NCI-H226 (cell line): ENCODE measurements at regions not wholly inside any gene's neighbourhood (a gene's known extent, or its start where the extent isn't known, plus 50 kb on each side); places are given as distances from the start of the nearest gene placed in this dataset.

Experiments
- DNase-seq: peaks from one replicate; pipeline ENCODE4 v3.0.0-alpha.2; 2015

GRCh38 chr3:40962721-40963120 lies 236.6 kb upstream of the CTNNB1 start:
- no peak for DNase-seq

- DNase-seq = no peak
Measured at GRCh38 chr3:40968666-40969065, 230.6 kb upstream of the CTNNB1 start.

- no peak for DNase-seq
Measured at GRCh38 chr3:40969341-40969740, 230.0 kb upstream of the CTNNB1 start.

- DNase-seq = no peak
Measured at GRCh38 chr3:40969756-40970466, 229.4 kb upstream of the CTNNB1 start.

GRCh38 chr3:40971191-40972168 lies 227.8 kb upstream of the CTNNB1 start:
- peak; percentile 86 for DNase-seq

- no peak for DNase-seq
Measured at GRCh38 chr3:40972350-40972749, 227.0 kb upstream of the CTNNB1 start.

GRCh38 chr3:40973141-40973540 lies 226.2 kb upstream of the CTNNB1 start:
- DNase-seq = no peak

GRCh38 chr3:40975711-40976121 lies 223.6 kb upstream of the CTNNB1 start:
- no peak for DNase-seq

GRCh38 chr3:40976241-40976640 lies 223.1 kb upstream of the CTNNB1 start:
- no peak for DNase-seq

GRCh38 chr3:40978442-40978841 lies 220.9 kb upstream of the CTNNB1 start:
- DNase-seq = no peak

- no peak for DNase-seq
Measured at GRCh38 chr3:40979962-40980361, 219.3 kb upstream of the CTNNB1 start.

GRCh38 chr3:40980467-40980866 lies 218.8 kb upstream of the CTNNB1 start:
- no peak for DNase-seq

GRCh38 chr3:40985195-40985594 lies 214.1 kb upstream of the CTNNB1 start:
- DNase-seq = no peak

GRCh38 chr3:40988468-40988867 lies 210.8 kb upstream of the CTNNB1 start:
- no peak for DNase-seq

GRCh38 chr3:40989141-40990061 lies 209.9 kb upstream of the CTNNB1 start:
- no peak for DNase-seq

GRCh38 chr3:40990062-40990456 lies 209.2 kb upstream of the CTNNB1 start:
- DNase-seq = no peak

GRCh38 chr3:40992023-40992422 lies 207.3 kb upstream of the CTNNB1 start:
- DNase-seq = no peak

GRCh38 chr3:40994611-40995010 lies 204.7 kb upstream of the CTNNB1 start:
- DNase-seq = no peak

GRCh38 chr3:40995271-40995670 lies 204.0 kb upstream of the CTNNB1 start:
- DNase-seq = no peak

GRCh38 chr3:40996382-40996781 lies 202.9 kb upstream of the CTNNB1 start:
- no peak for DNase-seq

GRCh38 chr3:40996827-40997710 lies 202.2 kb upstream of the CTNNB1 start:
- DNase-seq = no peak
